Common myeloid progenitor, CD34-positive (primary cell): ENCODE measurements at regions not wholly inside any gene's neighbourhood (a gene's known extent, or its start where the extent isn't known, plus 50 kb on each side); places are given as distances from the start of the nearest gene placed in this dataset.

Experiments used
- CTCF ChIA-PET: fragments of 350-600 bp; sonication (Branson Sonifier 250); formaldehyde crosslinking; loops from one replicate; lab custom pipeline; 2021; ENCODE audit warnings: antibody characterized with exemption; lab: Charles Lee
- POLR2A ChIA-PET: fragments of 350-600 bp; sonication (Branson Sonifier 250); formaldehyde crosslinking; loops from one replicate; lab custom pipeline; 2021; ENCODE audit warnings: antibody characterized with exemption; lab: Charles Lee
- DNase-seq, 3 donors: peaks; one replicate each; pipeline versions ENCODE4 v3.0.0 to v3.0.0-alpha.2; 2013
- H3K27ac ChIP-seq, 2 experiments: 1 replicate in 1 of 2; 2 replicates in 1 of 2; pipeline ENCODE4 v1.7.0; 2013; ENCODE audit warnings: inconsistent platforms in 2 of 2, low read length in 2 of 2, mild to moderate bottlenecking in 2 of 2, low read depth in 1 of 2, moderate library complexity in 1 of 2; ENCODE audit not compliant: severe bottlenecking in 2 of 2, insufficient read depth in 1 of 2, poor library complexity in 1 of 2
- H3K27me3 ChIP-seq, 5 experiments: replicated peaks in 2 of 5; 1 replicate in 3 of 5; 2 replicates in 2 of 5; pipeline versions ENCODE4 v1.6.1 to v1.7.0; 2013; ENCODE audit warnings: low read length in 4 of 5, mild to moderate bottlenecking in 2 of 5, moderate library complexity in 2 of 5, inconsistent platforms in 1 of 5; ENCODE audit not compliant: insufficient read depth in 5 of 5, control insufficient read depth in 4 of 5
- H3K36me3 ChIP-seq, 4 experiments: 1 replicate in 2 of 4; 2 replicates in 2 of 4; pipeline versions ENCODE4 v1.6.1 to v1.7.0; 2013; ENCODE audit warnings: low read length in 3 of 4, control low read depth in 1 of 4, mild to moderate bottlenecking in 1 of 4; ENCODE audit not compliant: control insufficient read depth in 4 of 4, insufficient read depth in 4 of 4
- H3K4me1 ChIP-seq, 4 experiments: 1 replicate in 3 of 4; 2 replicates in 1 of 4; pipeline versions ENCODE4 v1.6.1 to v1.7.1; 2013; ENCODE audit warnings: low read length in 3 of 4, mild to moderate bottlenecking in 3 of 4, control low read depth in 1 of 4, inconsistent platforms in 1 of 4, moderate library complexity in 1 of 4; ENCODE audit not compliant: control insufficient read depth in 4 of 4, insufficient read depth in 4 of 4; ENCODE audit errors: control extremely low read depth in 1 of 4
- H3K4me3 ChIP-seq, 7 experiments: 1 replicate in 4 of 7; 2 replicates in 3 of 7; pipeline versions ENCODE4 v1.5.1 to v1.7.0; 2013; ENCODE audit warnings: mild to moderate bottlenecking in 7 of 7, low read length in 6 of 7, moderate library complexity in 6 of 7, inconsistent platforms in 2 of 7, low read depth in 2 of 7, control low read depth in 1 of 7; ENCODE audit not compliant: insufficient read depth in 4 of 7, control insufficient read depth in 1 of 7; ENCODE audit errors: extremely low read depth in 1 of 7
- H3K9me3 ChIP-seq, 5 experiments: 1 replicate in 4 of 5; 2 replicates in 1 of 5; pipeline versions ENCODE4 v1.6.1 to v1.7.1; 2013; ENCODE audit warnings: low read length in 4 of 5, mild to moderate bottlenecking in 2 of 5, inconsistent platforms in 1 of 5, low read depth in 1 of 5, moderate library complexity in 1 of 5; ENCODE audit not compliant: control insufficient read depth in 4 of 5, insufficient read depth in 2 of 5; ENCODE audit errors: control extremely low read depth in 1 of 5
- WGBS: methylation state at CpG from one replicate; pipeline ENCODE4 v1.1.5; 2013; ENCODE audit not compliant: insufficient coverage; 5-methylcytosine and 5-hydroxymethylcytosine counted together

DNA sequence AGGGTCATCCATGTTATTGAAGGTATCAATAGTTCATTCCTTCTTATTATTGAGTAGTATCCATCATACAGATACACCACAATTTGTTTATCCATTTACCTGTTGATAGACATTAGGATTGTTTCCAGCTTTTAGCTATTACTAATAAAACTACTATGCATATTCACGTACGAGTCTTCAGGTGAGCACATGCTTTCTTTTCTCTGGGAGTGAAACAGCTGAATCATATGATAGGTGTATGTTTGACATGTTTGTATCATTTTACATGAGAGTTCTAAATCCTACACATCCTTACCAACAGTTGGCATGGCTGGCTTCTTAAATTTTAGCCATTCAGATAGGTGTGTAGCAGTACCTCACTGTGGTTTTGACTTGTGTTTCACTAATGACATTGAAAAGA, 556.6 kb upstream of the DIPK2B start:
- no CpG with 5 or more reads among the region's 2 CpGs for WGBS
- Histone ChIP-seq H3K27ac (peak overlapping the region; percentile 55 to 83), H3K4me3 (peak overlapping the region in 1 of 7 experiments; percentile 21), H3K9me3 (no peaks in the 10 kb centered on the region), H3K4me1 (peaks cover 61 to 93% (median 88%) of the 10 kb centered on the region in 4 experiments), H3K27me3 (no peaks in the 10 kb centered on the region), H3K36me3 (peaks cover 0 to 11% (median 4%) of the 10 kb centered on the region in 4 experiments)
- CTCF ChIA-PET: interaction anchor here (1.6 kb wide), 1 partner anchor 48 kb away, joined by 3 read pairs; no protein-coding TSS in a partner anchor
- no peak for DNase-seq
- POLR2A ChIA-PET: interaction anchor here (1.2 to 1.4 kb wide), 2 partner anchors 10 to 11 kb away, joined by 4 read pairs; no protein-coding TSS in a partner anchor

DNA sequence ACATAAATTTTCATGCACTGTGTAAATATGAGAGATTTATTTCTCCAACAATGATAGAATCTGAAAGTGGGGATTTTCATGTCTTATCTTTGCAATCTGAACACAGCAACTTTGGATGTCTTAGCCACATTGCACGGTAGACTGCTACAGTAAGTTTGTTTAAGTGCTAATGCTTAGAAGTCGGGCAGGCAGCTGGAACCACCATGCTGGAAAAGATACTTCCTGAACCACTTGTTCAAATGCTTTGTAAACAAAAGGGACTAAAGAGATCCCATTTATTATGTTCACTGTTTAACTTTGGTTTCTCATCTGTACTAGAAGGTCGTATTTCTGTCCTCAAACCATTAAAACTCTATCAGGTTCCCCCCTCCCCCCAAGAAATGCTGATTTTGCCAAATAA, 555.9 kb upstream of the DIPK2B start:
- Histone ChIP-seq H3K27me3 (no peaks in the 10 kb centered on the region), H3K36me3 (peaks cover 0 to 11% (median 4%) of the 10 kb centered on the region in 4 experiments), H3K4me1 (peaks cover 57 to 93% (median 88%) of the 10 kb centered on the region in 4 experiments), H3K9me3 (no peaks in the 10 kb centered on the region), H3K4me3 (no peak overlapping the region), H3K27ac (peak overlapping the region in 1 of 2 experiments; percentile 61)
- ChIA-PET CTCF (interaction anchor here (1.2 to 1.6 kb wide), 4 partner anchors 9 to 47 kb away, joined by 3 to 4 read pairs (median 3); no protein-coding TSS in a partner anchor), POLR2A (interaction anchor here (1.2 kb wide), 1 partner anchor 11 kb away, joined by 4 read pairs; no protein-coding TSS in a partner anchor)
- 0% methylated on average over 1 of the region's 3 CpGs for WGBS
- peak in 2 of 3 donors; percentile 51 to 67 for DNase-seq

DNA sequence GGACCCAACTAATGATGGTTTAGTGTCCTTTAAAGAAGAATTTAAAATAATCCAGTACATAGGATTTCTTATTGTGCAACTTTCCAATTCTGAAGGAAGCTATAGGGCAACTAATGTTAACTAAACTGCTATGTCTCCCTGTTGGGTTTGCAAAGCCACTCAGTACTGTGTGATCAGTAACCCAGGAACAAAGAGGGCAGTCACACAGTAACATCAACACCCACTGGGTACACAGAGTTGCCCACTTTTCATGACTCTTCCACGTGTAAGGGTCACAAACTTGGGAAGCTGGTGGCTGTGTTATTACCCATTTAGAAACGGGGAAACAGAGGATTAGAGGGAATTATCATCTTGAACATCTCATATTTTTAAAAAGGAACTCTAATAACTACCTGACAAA, 555.0 kb upstream of the DIPK2B start:
- Histone ChIP-seq H3K4me3 (no peak overlapping the region), H3K27ac (peak overlapping the region in 1 of 2 experiments; percentile 8), H3K9me3 (no peaks in the 10 kb centered on the region), H3K27me3 (no peaks in the 10 kb centered on the region), H3K4me1 (peaks cover 53 to 93% (median 84%) of the 10 kb centered on the region in 4 experiments), H3K36me3 (peaks cover 0 to 11% (median 3%) of the 10 kb centered on the region in 4 experiments)
- DNase-seq: no peak
- POLR2A ChIA-PET: no interaction called here
- CTCF ChIA-PET: interaction anchor here (1.2 to 1.6 kb wide), 4 partner anchors 10 to 46 kb away, joined by 3 to 4 read pairs (median 3); no protein-coding TSS in a partner anchor
- WGBS: no CpG with 5 or more reads among the region's 2 CpGs

DNA sequence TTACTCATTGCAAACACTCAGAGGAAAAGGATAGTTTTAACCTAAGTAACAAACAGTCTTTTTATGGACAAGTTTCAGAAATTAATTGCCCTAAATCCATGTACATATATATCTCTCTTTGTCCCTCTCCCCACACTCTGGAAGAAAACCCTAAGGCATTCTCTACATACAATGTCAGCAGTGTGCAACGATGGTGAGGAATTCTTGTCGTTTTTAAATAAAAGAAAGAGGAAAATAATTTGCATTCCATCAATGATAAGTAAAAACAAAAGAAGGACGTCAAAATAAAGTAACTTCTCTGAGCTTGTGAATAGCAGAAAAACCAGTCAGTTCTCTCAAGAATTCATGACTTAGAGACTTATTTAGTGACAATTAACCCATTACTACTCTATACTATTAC, 550.5 kb upstream of the DIPK2B start:
- peaks cover under 1 to 19% (median 6%) of the 10 kb centered on the region in 4 experiments for H3K36me3 ChIP-seq

DNA sequence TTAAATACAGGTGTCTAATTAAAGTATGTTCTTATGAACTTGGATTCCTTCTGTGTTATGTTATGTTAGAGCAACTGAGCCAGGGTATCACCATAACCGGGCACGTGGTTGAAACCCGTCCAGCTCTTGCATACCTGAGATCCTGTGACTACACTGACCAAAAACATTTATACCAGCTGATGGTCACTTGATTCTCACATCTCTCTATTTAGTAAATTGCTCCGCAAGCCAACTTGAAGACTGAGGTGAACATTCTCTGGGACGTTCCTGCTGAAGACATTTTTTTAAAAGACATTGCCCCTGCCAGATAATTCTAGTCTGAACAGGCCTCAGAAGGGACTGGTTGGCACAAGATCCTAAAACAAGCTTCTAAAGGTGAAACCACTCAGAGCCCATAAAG, 550.0 kb upstream of the DIPK2B start:
- Histone ChIP-seq H3K27me3 (peaks cover 0 to 4% (median 0%) of the 10 kb centered on the region in 5 experiments), H3K4me1 (peaks cover 26 to 74% (median 53%) of the 10 kb centered on the region in 4 experiments), H3K9me3 (no peaks in the 10 kb centered on the region), H3K36me3 (peaks cover 2 to 20% (median 10%) of the 10 kb centered on the region in 4 experiments), H3K4me3 (no peak overlapping the region), H3K27ac (peak overlapping the region in 1 of 2 experiments; percentile 36)
- whole genome bisulfite sequencing: 86% methylated on average over 2 of the region's 5 CpGs
- ChIA-PET CTCF (no interaction called here), POLR2A (interaction anchor here (0.7 kb wide), 1 partner anchor 235 kb away, joined by 3 read pairs; no protein-coding TSS in a partner anchor)
- no peak for DNase-seq

More for the DNA sequence above, 550.5 kb upstream of the DIPK2B start:
- Histone ChIP-seq H3K4me3 (no peak overlapping the region), H3K27me3 (peaks cover 0 to 3% (median 0%) of the 10 kb centered on the region in 5 experiments), H3K27ac (peak overlapping the region in 1 of 2 experiments; percentile 39), H3K9me3 (no peaks in the 10 kb centered on the region), H3K4me1 (peaks cover 27 to 79% (median 58%) of the 10 kb centered on the region in 4 experiments)
- CTCF ChIA-PET: no interaction called here
- DNase-seq: no peak
- WGBS: 75% methylated on average over 1 of the region's 3 CpGs
- POLR2A ChIA-PET: interaction anchor here (0.7 kb wide), 1 partner anchor 235 kb away, joined by 3 read pairs; no protein-coding TSS in a partner anchor

DNA sequence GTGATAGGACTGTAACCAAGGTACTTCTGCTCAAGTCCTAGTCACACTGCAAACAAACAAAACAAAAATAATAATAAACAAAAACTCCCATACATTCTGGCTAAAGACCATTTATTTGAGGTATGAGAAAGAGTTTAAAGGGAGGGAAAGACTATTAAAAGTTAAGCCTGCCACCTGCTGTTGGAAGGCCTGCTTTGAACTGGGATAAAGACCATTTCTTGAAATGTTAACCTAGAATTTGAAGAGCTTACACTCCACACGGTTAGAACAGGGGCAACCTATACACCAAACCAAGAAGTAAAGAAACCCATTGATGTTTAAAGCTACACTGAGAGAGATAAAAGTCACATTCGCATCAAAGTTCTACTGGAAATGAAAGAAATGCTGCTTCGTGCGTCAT, 548.7 kb upstream of the DIPK2B start:
- peak in 2 of 3 donors; percentile 48 to 56 for DNase-seq
- Histone ChIP-seq H3K9me3 (no peaks in the 10 kb centered on the region), H3K27ac (peak overlapping the region; percentile 17 to 37), H3K4me1 (peaks cover 25 to 66% (median 44%) of the 10 kb centered on the region in 4 experiments), H3K36me3 (peaks cover 2 to 26% (median 12%) of the 10 kb centered on the region in 4 experiments), H3K4me3 (no peak overlapping the region), H3K27me3 (peaks cover 0 to 6% (median 0%) of the 10 kb centered on the region in 5 experiments)
- CTCF ChIA-PET: interaction anchor here (1.0 to 1.1 kb wide), 2 partner anchors 20 to 238 kb away, joined by 3 read pairs; no protein-coding TSS in a partner anchor
- POLR2A ChIA-PET: no interaction called here
- WGBS: no CpG with 5 or more reads among the region's 4 CpGs

DNA sequence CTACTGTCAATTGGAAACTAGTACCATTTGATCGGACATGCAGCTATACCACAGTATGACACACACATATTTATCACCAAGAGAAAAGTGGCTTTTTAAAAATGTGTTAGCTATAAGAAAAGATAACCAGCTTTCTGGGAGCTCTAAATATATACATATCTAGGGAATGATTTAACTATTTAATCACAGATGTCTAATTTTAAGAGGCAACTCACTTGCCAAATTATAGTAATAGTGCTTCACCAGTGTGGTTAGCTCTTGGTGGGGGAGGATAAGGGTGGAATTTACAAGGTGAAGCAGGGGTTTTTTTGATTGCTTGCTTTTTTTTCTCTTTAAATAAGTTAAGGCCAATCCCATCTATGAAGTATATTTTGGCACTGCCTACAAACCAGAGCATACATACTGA, 547.7 kb upstream of the DIPK2B start:
- POLR2A ChIA-PET: no interaction called here
- Histone ChIP-seq H3K27me3 (peaks cover 0 to 6% (median 0%) of the 10 kb centered on the region in 5 experiments), H3K4me1 (peaks cover 20 to 57% (median 36%) of the 10 kb centered on the region in 4 experiments), H3K4me3 (no peak overlapping the region), H3K9me3 (no peaks in the 10 kb centered on the region), H3K36me3 (peaks cover 2 to 26% (median 13%) of the 10 kb centered on the region in 4 experiments), H3K27ac (peak overlapping the region in 1 of 2 experiments; percentile 45)
- CTCF ChIA-PET: interaction anchor here (1.0 kb wide), 1 partner anchor 33 kb away, joined by 3 read pairs; no protein-coding TSS in a partner anchor
- DNase-seq: peak in 2 of 3 donors; percentile 35 to 62
- no CpG with 5 or more reads among the region's 1 CpG for WGBS
